ENCODE measurements at regions not wholly inside any gene's neighbourhood (a gene's known extent, or its start where the extent isn't known, plus 50 kb on each side); places are given as distances from the start of the nearest gene placed in this dataset.

GRCh38 chr14:87799400-87799799, 193.6 kb downstream of the GALC start:
- Histone ChIP-seq H3K27ac (no peak overlapping the region), H3K4me3 (no peak overlapping the region), H3K27me3 (no peaks in the 10 kb centered on the region), H3K9me3 (no peaks in the 10 kb centered on the region), H3K36me3 (no peaks in the 10 kb centered on the region), H3K4me1 (no peaks in the 10 kb centered on the region)
- WGBS, 2 donors = 71 to 78% methylated on average over 3 of the region's 3 CpGs
- DNase-seq = no peak
- intact Hi-C loops (cut with DNase I) = no loop called here
- TF ChIP-seq POLR2A (IDR thresholded peaks at IDR 0.05) (no peak), CTCF (IDR thresholded peaks at IDR 0.05) (no peak)

- no peaks in the 10 kb centered on the region for H3K4me1 ChIP-seq
- intact Hi-C loops (cut with DNase I) = no loop called here
- H3K4me3 ChIP-seq = no peak overlapping the region
- H3K36me3 ChIP-seq = no peaks in the 10 kb centered on the region
- no peak overlapping the region for H3K27ac ChIP-seq
- TF ChIP-seq POLR2A (IDR thresholded peaks at IDR 0.05) (no peak), CTCF (IDR thresholded peaks at IDR 0.05) (no peak)
- no peaks in the 10 kb centered on the region for H3K9me3 ChIP-seq
- WGBS, 2 donors = 47 to 56% methylated on average over 7 of the region's 7 CpGs
- DNase-seq = no peak
- no peaks in the 10 kb centered on the region for H3K27me3 ChIP-seq
These were observed 196.0 kb downstream of the GALC start for GRCh38 chr14:87797001-87797400.

- Histone ChIP-seq H3K27me3 (no peaks in the 10 kb centered on the region), H3K36me3 (no peaks in the 10 kb centered on the region), H3K9me3 (no peaks in the 10 kb centered on the region), H3K27ac (no peak overlapping the region), H3K4me3 (no peak overlapping the region), H3K4me1 (no peaks in the 10 kb centered on the region)
- no peak for DNase-seq
- intact Hi-C loops (cut with DNase I) = no loop called here
- no peak for TF ChIP-seq CTCF (IDR thresholded peaks at IDR 0.05)
- no peak for TF ChIP-seq POLR2A (IDR thresholded peaks at IDR 0.05)
- WGBS, 2 donors = 49 to 66% methylated on average over 2 of the region's 2 CpGs
These were observed 198.4 kb downstream of the GALC start for GRCh38 chr14:87794561-87794960.

- no peak for TF ChIP-seq POLR2A (IDR thresholded peaks at IDR 0.05)
- no peak for TF ChIP-seq CTCF (IDR thresholded peaks at IDR 0.05)
- H3K4me3 ChIP-seq = no peak overlapping the region
- H3K27me3 ChIP-seq = no peaks in the 10 kb centered on the region
- no peak for DNase-seq
- H3K9me3 ChIP-seq = peaks cover 0 to 10% (median 0%) of the 10 kb centered on the region in 3 donors
- no peaks in the 10 kb centered on the region for H3K4me1 ChIP-seq
- intact Hi-C loops (cut with DNase I) = no loop called here
- 66 to 73% methylated on average over 3 of the region's 3 CpGs for WGBS, 2 donors
- H3K36me3 ChIP-seq = no peaks in the 10 kb centered on the region
- no peak overlapping the region for H3K27ac ChIP-seq
These were observed 207.1 kb downstream of the GALC start for GRCh38 chr14:87785897-87786296.

GRCh38 chr14:87784386-87784785, 208.6 kb downstream of the GALC start:
- intact Hi-C loops (cut with DNase I) = no loop called here
- DNase-seq = no peak
- no peak for TF ChIP-seq POLR2A (IDR thresholded peaks at IDR 0.05)
- no peak for TF ChIP-seq CTCF (IDR thresholded peaks at IDR 0.05)
- Histone ChIP-seq H3K9me3 (peaks cover 0 to 13% (median 0%) of the 10 kb centered on the region in 3 donors), H3K27me3 (no peaks in the 10 kb centered on the region), H3K27ac (no peak overlapping the region), H3K4me3 (no peak overlapping the region), H3K36me3 (no peaks in the 10 kb centered on the region), H3K4me1 (no peaks in the 10 kb centered on the region)
- 33 to 50% methylated on average over 1 of the region's 1 CpG for WGBS, 2 donors

Measured in esophagus squamous epithelium (tissue), 5 donors.